Body of pancreas (tissue), 4 donors: ENCODE measurements at regions not wholly inside any gene's neighbourhood (a gene's known extent, or its start where the extent isn't known, plus 50 kb on each side); places are given as distances from the start of the nearest gene placed in this dataset.

ENCODE experiments used
- POLR2A ChIP-seq, 3 donors: fragments of 450-650 bp; IDR thresholded peaks; one replicate each; pipeline ENCODE4 v1.6.1; 2016; ENCODE audit warnings: antibody characterized with exemption in 3 of 3, mild to moderate bottlenecking in 2 of 3
- TF ChIP-seq, protein P1 (sequence below), 7 experiments: fragments of 450-650 bp in 4 of 7; fragments of 200-600 bp in 3 of 7; sonication (generic) in 3 of 7; IDR thresholded peaks; one replicate each; pipeline ENCODE4 v1.5.1; 2016 to 2019; ENCODE audit warnings: antibody characterized with exemption in 7 of 7

DNA sequence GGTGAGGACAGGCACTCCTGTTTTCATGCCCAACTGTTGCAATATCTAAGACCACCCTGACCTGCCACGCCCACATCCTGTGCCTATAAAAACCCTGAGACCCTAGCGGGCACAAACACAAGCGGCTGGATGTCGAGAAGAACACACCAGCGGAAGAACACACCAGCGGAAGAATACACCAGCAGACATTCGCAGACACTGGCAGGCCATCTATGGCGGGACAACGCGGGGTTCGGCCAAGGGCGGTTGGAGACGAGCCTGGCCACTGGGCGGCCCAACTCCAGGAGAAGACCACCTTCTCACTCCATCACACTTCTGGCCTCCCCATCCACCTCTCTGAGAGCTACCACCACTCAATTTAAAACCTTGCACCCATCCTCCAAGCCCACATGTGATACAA is 361.4 kb downstream of the FAT4 start:
- TF ChIP-seq, protein P1, sequence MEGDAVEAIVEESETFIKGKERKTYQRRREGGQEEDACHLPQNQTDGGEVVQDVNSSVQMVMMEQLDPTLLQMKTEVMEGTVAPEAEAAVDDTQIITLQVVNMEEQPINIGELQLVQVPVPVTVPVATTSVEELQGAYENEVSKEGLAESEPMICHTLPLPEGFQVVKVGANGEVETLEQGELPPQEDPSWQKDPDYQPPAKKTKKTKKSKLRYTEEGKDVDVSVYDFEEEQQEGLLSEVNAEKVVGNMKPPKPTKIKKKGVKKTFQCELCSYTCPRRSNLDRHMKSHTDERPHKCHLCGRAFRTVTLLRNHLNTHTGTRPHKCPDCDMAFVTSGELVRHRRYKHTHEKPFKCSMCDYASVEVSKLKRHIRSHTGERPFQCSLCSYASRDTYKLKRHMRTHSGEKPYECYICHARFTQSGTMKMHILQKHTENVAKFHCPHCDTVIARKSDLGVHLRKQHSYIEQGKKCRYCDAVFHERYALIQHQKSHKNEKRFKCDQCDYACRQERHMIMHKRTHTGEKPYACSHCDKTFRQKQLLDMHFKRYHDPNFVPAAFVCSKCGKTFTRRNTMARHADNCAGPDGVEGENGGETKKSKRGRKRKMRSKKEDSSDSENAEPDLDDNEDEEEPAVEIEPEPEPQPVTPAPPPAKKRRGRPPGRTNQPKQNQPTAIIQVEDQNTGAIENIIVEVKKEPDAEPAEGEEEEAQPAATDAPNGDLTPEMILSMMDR (IDR thresholded peaks at IDR 0.05) = no peak
- TF ChIP-seq POLR2A (IDR thresholded peaks at IDR 0.05) = no peak
